ENCODE measurements at regions not wholly inside any gene's neighbourhood (a gene's known extent, or its start where the extent isn't known, plus 50 kb on each side); places are given as distances from the start of the nearest gene placed in this dataset.

GRCh38 chr22:22803285-22803853, 84.2 kb upstream of the IGLL5 start:
- ATAC-seq (no peak), DNase-seq (ENCODE audit: low spot score) (no peak), FAIRE-seq (no peak)
- Histone ChIP-seq H3K79me2 (ENCODE audit: insufficient read depth, low read length) (no peaks in the 10 kb centered on the region), H4K20me1 (ENCODE audit: insufficient read depth, low read length) (no peaks in the 10 kb centered on the region), H3K4me3 (replicated peaks in 1 of 3; ENCODE audit: insufficient read depth in 1 of 3, low read depth in 2 of 3, low read length in 3 of 3) (no peak overlapping the region), H3K36me3 (replicated peaks in 1 of 2; ENCODE audit: control insufficient read depth in 1 of 2, insufficient read depth in 2 of 2, low read length in 2 of 2) (no peaks in the 10 kb centered on the region), H3K9ac (ENCODE audit: insufficient read depth, low read depth, low read length) (no peak overlapping the region), H3K27ac (ENCODE audit: extremely low read length, insufficient read depth, low read length) (no peak overlapping the region), H3K9me3 (ENCODE audit: low read length) (no peaks in the 10 kb centered on the region), H3K4me2 (ENCODE audit: low read depth, low read length) (no peak overlapping the region), H3K4me1 (ENCODE audit: insufficient read depth, low read length) (no peaks in the 10 kb centered on the region), H3K27me3 (ENCODE audit: control insufficient read depth in 1 of 2, insufficient read depth in 2 of 2, low read length in 2 of 2) (peaks cover 0 to 21% of the 10 kb centered on the region in 2 experiments; a peak in 1 of 5 replicates), H2AFZ (ENCODE audit: low read length) (no peak overlapping the region)
- BruUV-seq (replicated peaks): no TSS peak
- ChIA-PET POLR2A (no interaction called here), CTCF (ENCODE audit: low intra/inter-chr PET ratio, low total read pairs) (no interaction called here)
- intact Hi-C loops (cut with micrococcal nuclease; ENCODE audit: unreplicated experiment): no loop called here
- in situ Hi-C loops (cut with HindIII; ENCODE audit: extremely low pct_ligation_motif_present, low pct_unique_long_range_greater_than_20kb): no loop called here
- 0% methylated on average over 1 of the region's 3 CpGs for WGBS (ENCODE audit: low lambda C conversion rate)
- TF ChIP-seq ZBTB39 (CRISPR knock-in tag; IDR thresholded peaks at IDR 0.05) (no peak), ZNF552 (CRISPR knock-in tag; IDR thresholded peaks at IDR 0.05; ENCODE audit: borderline replicate concordance) (no peak), SATB2 (CRISPR knock-in tag; IDR thresholded peaks at IDR 0.05) (no peak), TARDBP (CRISPR knock-in tag; IDR thresholded peaks at IDR 0.05) (no peak), ZBTB37 (CRISPR knock-in tag; IDR thresholded peaks at IDR 0.05) (no peak), ELF4 (CRISPR knock-in tag; IDR thresholded peaks at IDR 0.05; ENCODE audit: borderline replicate concordance) (no peak), ZNF335 (CRISPR knock-in tag; IDR thresholded peaks at IDR 0.05) (no peak), MNT (IDR thresholded peaks at IDR 0.05) (no peak), ZNF407 (CRISPR knock-in tag; IDR thresholded peaks at IDR 0.05; ENCODE audit: not compliant biosample characterization) (no peak)

All from HepG2 (cell line).